HG03135 (cell line): ENCODE measurements at regions not wholly inside any gene's neighbourhood (a gene's known extent, or its start where the extent isn't known, plus 50 kb on each side); places are given as distances from the start of the nearest gene placed in this dataset.
"Not testable (repeated sequence)": the region's sequence is repeated elsewhere in the genome, so short reads cannot be mapped to it uniquely, and the experiment has no call there.

Experiments
- ATAC-seq: cut with Tn5 transposase; IDR thresholded peaks from one replicate; pipeline ENCODE4 v1.9.1; 2021; ENCODE audit warnings: mild to moderate bottlenecking, moderate library complexity; ENCODE audit not compliant: unreplicated experiment

GRCh38 chrX:89350024-89350423 is 571.7 kb upstream of the TGIF2LX start:
- ATAC-seq: peak; percentile 55

GRCh38 chrX:89369904-89370303 is 551.8 kb upstream of the TGIF2LX start:
- ATAC-seq: not testable (repeated sequence)

- not testable (repeated sequence) for ATAC-seq
Measured at GRCh38 chrX:89393004-89393403, 528.7 kb upstream of the TGIF2LX start.

- ATAC-seq: not testable (repeated sequence)
Measured at GRCh38 chrX:89402818-89403217, 518.9 kb upstream of the TGIF2LX start.

GRCh38 chrX:89405148-89405547 is 516.6 kb upstream of the TGIF2LX start:
- ATAC-seq: not testable (repeated sequence)

- not testable (repeated sequence) for ATAC-seq
Measured at GRCh38 chrX:89416930-89417329, 504.8 kb upstream of the TGIF2LX start.

GRCh38 chrX:89432652-89433231 is 489.0 kb upstream of the TGIF2LX start:
- not testable (repeated sequence) for ATAC-seq
